ENCODE measurements at regions not wholly inside any gene's neighbourhood (a gene's known extent, or its start where the extent isn't known, plus 50 kb on each side); places are given as distances from the start of the nearest gene placed in this dataset.
"Not testable (repeated sequence)": the region's sequence is repeated elsewhere in the genome, so short reads cannot be mapped to it uniquely, and the experiment has no call there.

- ATAC-seq (no peak), DNase-seq (ENCODE audit: low read depth, low spot score) (no peak)
- ChIA-PET POLR2A (no interaction called here), CTCF (no interaction called here)
- H3K9me3 ChIP-seq (ENCODE audit: control insufficient read depth, insufficient read depth, low read depth, low read length): no peaks in the 10 kb centered on the region
- no peaks in the 10 kb centered on the region; the same call in 1 of the 2 replicates for H3K27me3 ChIP-seq (ENCODE audit: control insufficient read depth, insufficient read depth, low read length)
- BruUV-seq (replicated peaks): no TSS peak
- in situ Hi-C loops (cut with HindIII; ENCODE audit: low pct_unique_long_range_greater_than_20kb, low sequenced_read_pairs) (no loop called here), intact Hi-C loops (cut with micrococcal nuclease; ENCODE audit: unreplicated experiment) (no loop called here)
- no peak for TF ChIP-seq SIN3A (IDR thresholded peaks at IDR 0.05; ENCODE audit: borderline replicate concordance, insufficient read depth, low read depth, low read length)
- TF ChIP-seq, protein P1, sequence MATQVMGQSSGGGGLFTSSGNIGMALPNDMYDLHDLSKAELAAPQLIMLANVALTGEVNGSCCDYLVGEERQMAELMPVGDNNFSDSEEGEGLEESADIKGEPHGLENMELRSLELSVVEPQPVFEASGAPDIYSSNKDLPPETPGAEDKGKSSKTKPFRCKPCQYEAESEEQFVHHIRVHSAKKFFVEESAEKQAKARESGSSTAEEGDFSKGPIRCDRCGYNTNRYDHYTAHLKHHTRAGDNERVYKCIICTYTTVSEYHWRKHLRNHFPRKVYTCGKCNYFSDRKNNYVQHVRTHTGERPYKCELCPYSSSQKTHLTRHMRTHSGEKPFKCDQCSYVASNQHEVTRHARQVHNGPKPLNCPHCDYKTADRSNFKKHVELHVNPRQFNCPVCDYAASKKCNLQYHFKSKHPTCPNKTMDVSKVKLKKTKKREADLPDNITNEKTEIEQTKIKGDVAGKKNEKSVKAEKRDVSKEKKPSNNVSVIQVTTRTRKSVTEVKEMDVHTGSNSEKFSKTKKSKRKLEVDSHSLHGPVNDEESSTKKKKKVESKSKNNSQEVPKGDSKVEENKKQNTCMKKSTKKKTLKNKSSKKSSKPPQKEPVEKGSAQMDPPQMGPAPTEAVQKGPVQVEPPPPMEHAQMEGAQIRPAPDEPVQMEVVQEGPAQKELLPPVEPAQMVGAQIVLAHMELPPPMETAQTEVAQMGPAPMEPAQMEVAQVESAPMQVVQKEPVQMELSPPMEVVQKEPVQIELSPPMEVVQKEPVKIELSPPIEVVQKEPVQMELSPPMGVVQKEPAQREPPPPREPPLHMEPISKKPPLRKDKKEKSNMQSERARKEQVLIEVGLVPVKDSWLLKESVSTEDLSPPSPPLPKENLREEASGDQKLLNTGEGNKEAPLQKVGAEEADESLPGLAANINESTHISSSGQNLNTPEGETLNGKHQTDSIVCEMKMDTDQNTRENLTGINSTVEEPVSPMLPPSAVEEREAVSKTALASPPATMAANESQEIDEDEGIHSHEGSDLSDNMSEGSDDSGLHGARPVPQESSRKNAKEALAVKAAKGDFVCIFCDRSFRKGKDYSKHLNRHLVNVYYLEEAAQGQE (IDR thresholded peaks at IDR 0.05; ENCODE audit: insufficient read depth in 1 of 2, low read depth in 2 of 2, low read length in 1 of 2): no peak
- no peak for TF ChIP-seq TCF7L2 (IDR thresholded peaks at IDR 0.05; ENCODE audit: low read depth, low read length)
- no peak for TF ChIP-seq CTCF (IDR thresholded peaks at IDR 0.05)
- TF ChIP-seq POLR2AphosphoS5 (IDR thresholded peaks at IDR 0.05; ENCODE audit: low read depth, low read length): no peak
- H3K4me1 ChIP-seq (ENCODE audit: control insufficient read depth, insufficient read depth, low read length): no peaks in the 10 kb centered on the region
- H3K4me3 ChIP-seq (ENCODE audit: low read depth in 2 of 2, low read length in 2 of 2): no peak overlapping the region
- H3K36me3 ChIP-seq (ENCODE audit: control insufficient read depth, insufficient read depth, low read length): no peaks in the 10 kb centered on the region
- H3K27ac ChIP-seq (ENCODE audit: low read length): no peak overlapping the region
Measured at GRCh38 chr2:215825707-215826106, 187.6 kb downstream of the MREG start.

- H3K4me1 ChIP-seq (ENCODE audit: control insufficient read depth, insufficient read depth, low read length); intact Hi-C loops (cut with micrococcal nuclease; ENCODE audit: unreplicated experiment); ATAC-seq; in situ Hi-C loops (cut with HindIII; ENCODE audit: low pct_unique_long_range_greater_than_20kb, low sequenced_read_pairs); H3K27ac ChIP-seq (ENCODE audit: low read length); H3K27me3 ChIP-seq (ENCODE audit: control insufficient read depth, insufficient read depth, low read length); CTCF ChIA-PET; H3K36me3 ChIP-seq (ENCODE audit: control insufficient read depth, insufficient read depth, low read length); H3K4me3 ChIP-seq (ENCODE audit: low read depth in 2 of 2, low read length in 2 of 2); DNase-seq (ENCODE audit: low read depth, low spot score); POLR2A ChIA-PET; BruUV-seq (replicated peaks); H3K9me3 ChIP-seq (ENCODE audit: control insufficient read depth, insufficient read depth, low read depth, low read length): not testable (repeated sequence)
Measured at GRCh38 chr2:215821298-215821697, 192.1 kb downstream of the MREG start.

DNA sequence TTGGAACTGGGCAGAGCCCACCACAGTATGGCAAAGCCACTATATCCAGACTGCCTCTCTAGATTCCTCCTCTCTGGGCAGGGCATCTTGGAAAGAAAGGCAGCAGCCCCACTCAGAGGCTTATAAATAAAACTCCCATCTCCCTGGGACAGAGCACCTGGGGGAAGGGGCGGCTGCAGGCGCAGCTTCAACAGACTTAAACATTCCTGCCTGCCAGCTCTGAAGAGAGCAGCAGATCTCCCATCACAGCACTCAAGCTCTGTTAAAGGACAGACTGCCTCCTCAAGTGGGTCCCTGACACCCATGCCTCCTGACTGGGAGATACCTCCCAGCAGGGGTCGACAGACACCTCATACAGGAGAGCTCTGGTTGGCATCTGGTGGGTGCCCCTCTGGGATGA is 193.6 kb downstream of the MREG start:
- ATAC-seq; POLR2A ChIA-PET; H3K4me3 ChIP-seq (ENCODE audit: low read depth in 2 of 2, low read length in 2 of 2); H3K27me3 ChIP-seq (ENCODE audit: control insufficient read depth, insufficient read depth, low read length); CTCF ChIA-PET; H3K36me3 ChIP-seq (ENCODE audit: control insufficient read depth, insufficient read depth, low read length); BruUV-seq (replicated peaks); H3K4me1 ChIP-seq (ENCODE audit: control insufficient read depth, insufficient read depth, low read length); H3K9me3 ChIP-seq (ENCODE audit: control insufficient read depth, insufficient read depth, low read depth, low read length); DNase-seq (ENCODE audit: low read depth, low spot score); intact Hi-C loops (cut with micrococcal nuclease; ENCODE audit: unreplicated experiment); H3K27ac ChIP-seq (ENCODE audit: low read length); in situ Hi-C loops (cut with HindIII; ENCODE audit: low pct_unique_long_range_greater_than_20kb, low sequenced_read_pairs): not testable (repeated sequence)
